ENCODE measurements at regions not wholly inside any gene's neighbourhood (a gene's known extent, or its start where the extent isn't known, plus 50 kb on each side); places are given as distances from the start of the nearest gene placed in this dataset.

GRCh38 chr12:4036671-4037271 is 163.6 kb upstream of the PARP11 start:
- no peak for TF ChIP-seq CTCF (conservative IDR thresholded peaks at IDR 0.05)

GRCh38 chr12:4034921-4035320 is 161.7 kb upstream of the PARP11 start:
- H3K27ac ChIP-seq, result no peak overlapping the region
- no peak for TF ChIP-seq CTCF (conservative IDR thresholded peaks at IDR 0.05)

More at GRCh38 chr12:4036671-4037271, 163.6 kb upstream of the PARP11 start:
- H3K27ac ChIP-seq, result no peak overlapping the region

- TF ChIP-seq CTCF (conservative IDR thresholded peaks at IDR 0.05), result no peak
- H3K27ac ChIP-seq, result no peak overlapping the region
Measured at GRCh38 chr12:4032924-4033615, 159.9 kb upstream of the PARP11 start.

GRCh38 chr12:4031703-4032291 is 158.6 kb upstream of the PARP11 start:
- TF ChIP-seq CTCF (conservative IDR thresholded peaks at IDR 0.05), result no peak
- H3K27ac ChIP-seq, result peak overlapping the region; percentile 23; the same call in 1 of the 2 replicates

- peak; percentile 12; the same call in 1 of the 2 replicates for TF ChIP-seq CTCF (conservative IDR thresholded peaks at IDR 0.05)
- peak overlapping the region; percentile 23; the same call in 1 of the 2 replicates for H3K27ac ChIP-seq
Measured at GRCh38 chr12:4030929-4031702, 157.9 kb upstream of the PARP11 start.

- no peak for TF ChIP-seq CTCF (conservative IDR thresholded peaks at IDR 0.05)
- no peak overlapping the region for H3K27ac ChIP-seq
Measured at GRCh38 chr12:4027412-4027811, 154.2 kb upstream of the PARP11 start.

- TF ChIP-seq CTCF (conservative IDR thresholded peaks at IDR 0.05), result no peak
- H3K27ac ChIP-seq, result no peak overlapping the region
Measured at GRCh38 chr12:4026517-4026916, 153.3 kb upstream of the PARP11 start.
